ENCODE measurements at regions not wholly inside any gene's neighbourhood (a gene's known extent, or its start where the extent isn't known, plus 50 kb on each side); places are given as distances from the start of the nearest gene placed in this dataset.

- no peak overlapping the region for H3K4me3 ChIP-seq (replicated peaks in 1 of 2; ENCODE audit: low read depth in 2 of 2, low read length in 2 of 2)
- no peak for TF ChIP-seq CTCF (IDR thresholded peaks at IDR 0.05; ENCODE audit: low read depth, low read length)
- no peak for DNase-seq (ENCODE audit: low read depth in 2 of 2)
Measured at GRCh38 chr1:87165177-87165576, 163.5 kb upstream of the LMO4 start.

GRCh38 chr1:87167157-87167789 is 161.4 kb upstream of the LMO4 start:
- TF ChIP-seq CTCF (IDR thresholded peaks at IDR 0.05; ENCODE audit: low read depth, low read length): no peak

DNA sequence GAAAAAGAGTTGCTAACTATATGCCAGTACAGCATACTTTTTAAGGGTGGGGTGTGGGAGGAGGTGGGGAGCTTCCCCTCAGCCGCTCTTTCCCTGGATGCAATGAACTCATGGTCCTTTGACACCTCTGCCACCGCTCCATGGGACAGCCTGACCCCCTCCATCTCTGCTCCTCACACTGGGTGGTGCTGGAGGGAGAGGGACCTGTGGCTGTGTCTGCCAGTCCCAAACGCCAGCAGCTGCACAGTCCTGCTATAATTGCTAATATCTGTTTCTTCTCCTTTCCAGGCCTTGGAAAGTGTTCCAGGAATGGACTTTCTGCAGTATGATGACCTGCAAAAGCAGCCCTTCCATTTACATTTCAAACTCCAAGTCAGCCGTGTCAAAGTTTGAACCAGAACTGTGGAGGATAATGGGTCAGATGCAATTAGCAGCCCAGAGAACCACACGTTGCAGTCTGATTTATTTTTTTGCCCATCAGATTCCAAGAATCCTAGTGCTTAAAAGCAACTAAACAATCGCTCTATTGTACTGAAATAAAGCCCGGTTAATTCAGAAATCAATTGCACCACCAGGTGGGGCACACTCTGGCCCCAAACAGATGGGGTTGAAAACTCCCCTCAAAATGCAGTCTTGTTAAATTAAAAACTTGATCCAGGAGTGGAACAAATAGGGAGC is 160.7 kb upstream of the LMO4 start:
- no peak overlapping the region for H3K4me3 ChIP-seq (replicated peaks in 1 of 2; ENCODE audit: low read depth in 2 of 2, low read length in 2 of 2)
- TF ChIP-seq CTCF (IDR thresholded peaks at IDR 0.05; ENCODE audit: low read depth, low read length): no peak
- no peak for DNase-seq (ENCODE audit: low read depth in 2 of 2)

More at GRCh38 chr1:87167157-87167789, 161.4 kb upstream of the LMO4 start:
- DNase-seq (ENCODE audit: low read depth in 2 of 2): no peak
- no peak overlapping the region for H3K4me3 ChIP-seq (replicated peaks in 1 of 2; ENCODE audit: low read depth in 2 of 2, low read length in 2 of 2)

DNA sequence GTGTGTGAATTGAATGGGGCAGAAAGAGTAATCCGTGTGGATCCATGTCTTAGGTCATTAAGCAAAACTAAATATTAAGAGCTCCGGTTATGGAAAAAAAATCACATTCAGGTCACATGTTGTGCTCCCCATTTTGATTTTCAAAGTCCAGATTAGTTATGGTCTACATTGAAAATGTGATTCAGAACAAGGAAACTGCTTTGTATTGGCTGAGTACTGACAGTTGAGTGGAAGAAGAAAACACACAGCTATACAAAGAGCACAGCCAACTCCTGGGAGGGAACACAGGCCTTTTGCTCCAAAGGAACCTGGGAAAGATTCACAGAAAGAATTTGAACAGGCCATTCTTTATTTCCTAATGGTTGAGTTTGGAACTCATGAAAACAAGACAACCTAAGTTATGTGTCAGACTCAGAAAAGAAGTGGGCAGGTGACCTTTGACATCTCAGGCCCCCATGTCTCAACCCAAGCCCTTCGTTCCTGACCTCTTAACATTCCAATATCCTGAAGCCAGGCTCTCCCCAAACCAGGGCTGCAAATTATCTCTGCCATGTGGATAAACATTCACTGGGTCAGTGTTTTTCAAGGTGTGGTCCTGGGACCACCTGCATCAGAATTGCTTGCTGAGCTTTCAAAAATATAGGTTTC is 159.3 kb upstream of the LMO4 start:
- DNase-seq (ENCODE audit: low read depth in 2 of 2): no peak
- no peak overlapping the region for H3K4me3 ChIP-seq (replicated peaks in 1 of 2; ENCODE audit: low read depth in 2 of 2, low read length in 2 of 2)
- no peak for TF ChIP-seq CTCF (IDR thresholded peaks at IDR 0.05; ENCODE audit: low read depth, low read length)

DNA sequence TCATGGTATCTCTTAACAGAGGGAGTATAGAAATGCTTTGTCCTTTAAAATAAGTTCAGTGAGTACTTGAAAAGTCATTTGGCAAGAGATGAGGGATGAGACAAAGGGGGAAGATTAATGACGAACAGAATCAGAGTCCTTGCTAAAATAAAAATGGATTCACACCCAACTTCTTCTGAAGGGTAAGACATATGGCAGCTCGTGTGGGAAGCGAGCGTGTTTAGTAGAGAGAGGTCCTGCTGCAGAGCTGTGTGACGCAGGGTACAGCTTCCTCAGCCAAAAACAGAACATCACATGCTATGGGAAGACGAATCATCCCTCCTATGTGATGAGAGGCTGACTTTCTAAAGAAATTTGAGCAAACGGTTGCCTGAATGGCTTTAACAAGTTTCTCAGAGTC is 158.5 kb upstream of the LMO4 start:
- peak; percentile 9 to 17 for DNase-seq (ENCODE audit: low read depth in 2 of 2)
- TF ChIP-seq CTCF (IDR thresholded peaks at IDR 0.05; ENCODE audit: low read depth, low read length): no peak

DNA sequence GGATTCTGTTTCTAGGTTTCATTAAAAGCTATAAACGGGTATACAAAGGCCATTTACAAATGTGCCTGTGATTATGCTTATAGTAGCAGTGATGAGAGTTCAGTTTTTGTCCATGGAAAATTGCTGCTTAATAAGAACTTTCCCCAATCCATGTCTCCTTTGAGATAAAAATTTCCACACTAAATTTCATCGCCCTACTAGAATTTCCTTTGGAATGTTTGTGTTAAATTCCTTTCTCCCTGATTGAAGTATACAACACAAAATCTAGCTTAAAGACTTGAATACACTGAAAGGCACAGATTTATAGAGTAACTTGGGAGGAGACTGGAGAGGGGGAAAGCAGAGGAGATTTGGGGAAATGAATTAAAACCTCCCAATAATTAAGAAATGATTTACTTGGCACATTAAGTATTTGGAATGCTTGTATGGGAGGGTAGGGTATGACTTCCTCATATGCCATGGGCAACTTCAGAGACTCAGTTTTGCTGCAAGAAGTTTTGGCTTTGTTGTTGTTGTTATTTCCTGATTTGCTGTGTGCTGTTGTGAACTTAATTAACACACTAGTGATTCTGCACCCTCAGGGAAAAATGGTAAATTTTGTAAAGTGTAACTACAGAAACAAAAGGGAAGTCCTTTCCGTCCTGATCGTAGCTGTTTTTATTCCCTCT is 157.6 kb upstream of the LMO4 start:
- peak in 1 of 2 donors; percentile 13 for DNase-seq (ENCODE audit: low read depth in 2 of 2)
- TF ChIP-seq CTCF (IDR thresholded peaks at IDR 0.05; ENCODE audit: low read depth, low read length): no peak
- no peak overlapping the region for H3K4me3 ChIP-seq (replicated peaks in 1 of 2; ENCODE audit: low read depth in 2 of 2, low read length in 2 of 2)

More for the DNA sequence above, 158.5 kb upstream of the LMO4 start:
- no peak overlapping the region for H3K4me3 ChIP-seq (replicated peaks in 1 of 2; ENCODE audit: low read depth in 2 of 2, low read length in 2 of 2)
